MCF 10A (cell line): ENCODE measurements at regions not wholly inside any gene's neighbourhood (a gene's known extent, or its start where the extent isn't known, plus 50 kb on each side); places are given as distances from the start of the nearest gene placed in this dataset.
A peak's percentile ranks its signal among the peaks of the same experiment; 100 is the strongest.

ENCODE experiments used
- BruUV-seq: library from RNA; stranded (reverse); fragments of 400-500 nt; replicated peaks from 2 replicates; lab custom pipeline; 2021; lab: Mats Ljungman, UMichigan
- CTCF ChIA-PET: fragments of 300-600 bp; sonication (Branson Sonifier 250); formaldehyde crosslinking; extraction: SDS; loops from one replicate; lab custom pipeline; 2021; ENCODE audit warnings: antibody characterized with exemption, inconsistent platforms; lab: Yijun Ruan, JAX
- POLR2A ChIA-PET: fragments of 300-600, 350-650 bp; sonication (Branson Sonifier 250); formaldehyde crosslinking; extraction: SDS; loops from one replicate; lab custom pipeline; 2020; ENCODE audit warnings: antibody characterized with exemption, inconsistent platforms; lab: Yijun Ruan, JAX
- DNase-seq: peaks from one replicate; pipeline ENCODE4 v3.0.0-alpha.2; 2018; ENCODE audit not compliant: unreplicated experiment
- H3K27ac Mint-ChIP-seq: one replicate; pipeline ENCODE4 v1.8.0; 2022; ENCODE audit warnings: mild to moderate bottlenecking, low read depth, mixed read lengths; ENCODE audit not compliant: unreplicated experiment
- H3K27me3 Mint-ChIP-seq: one replicate; pipeline ENCODE4 v1.8.0; 2022; ENCODE audit warnings: mixed read lengths; ENCODE audit not compliant: insufficient read depth, unreplicated experiment
- H3K36me3 Mint-ChIP-seq: one replicate; pipeline ENCODE4 v1.8.0; 2022; ENCODE audit warnings: mild to moderate bottlenecking, moderate library complexity, mixed read lengths; ENCODE audit not compliant: insufficient read depth, unreplicated experiment
- H3K4me1 Mint-ChIP-seq: one replicate; pipeline ENCODE4 v1.8.0; 2022; ENCODE audit warnings: mixed read lengths; ENCODE audit not compliant: insufficient read depth, unreplicated experiment
- H3K4me3 Mint-ChIP-seq: one replicate; pipeline ENCODE4 v1.8.0; 2022; ENCODE audit warnings: mild to moderate bottlenecking, moderate library complexity, mixed read lengths; ENCODE audit not compliant: unreplicated experiment
- H3K9me3 Mint-ChIP-seq: one replicate; pipeline ENCODE4 v1.8.0; 2022; ENCODE audit warnings: mixed read lengths; ENCODE audit not compliant: unreplicated experiment
- CTCF ChIP-seq: fragments of 200-600 bp; IDR thresholded peaks from one replicate; pipeline ENCODE4 v1.8.0; 2022; ENCODE audit warnings: antibody characterized with exemption, mild to moderate bottlenecking; ENCODE audit not compliant: unreplicated experiment
- intact Hi-C: fragments of 100-400 bp; cut with micrococcal nuclease; formaldehyde crosslinking; loops from 2 replicates; pipeline ENCODE4 v1.14.1; 2022

GRCh38 chr6:9851006-9851405 lies 563.9 kb downstream of the TFAP2A start:
- intact Hi-C loops: loop anchor here (5.0 kb wide), 1 partner anchor 566 kb away; the partner anchor contains the start of gene TFAP2A
- no peak for TF ChIP-seq CTCF
- ChIA-PET CTCF (no interaction called here), POLR2A (no interaction called here)
- BruUV-seq: no TSS peak
- no peak for DNase-seq
- Mint-ChIP-seq H3K36me3 (no peaks in the 10 kb centered on the region), H3K4me3 (no peak overlapping the region), H3K27ac (no peak overlapping the region), H3K27me3 (no peaks in the 10 kb centered on the region), H3K9me3 (peaks cover 16% of the 10 kb centered on the region), H3K4me1 (no peaks in the 10 kb centered on the region)

- H3K36me3 Mint-ChIP-seq: no peaks in the 10 kb centered on the region
- H3K4me1 Mint-ChIP-seq: no peaks in the 10 kb centered on the region
- BruUV-seq: no TSS peak
- H3K27ac Mint-ChIP-seq: peak overlapping the region; percentile 21
- H3K4me3 Mint-ChIP-seq: no peak overlapping the region
- ChIA-PET POLR2A (no interaction called here), CTCF (no interaction called here)
- no peaks in the 10 kb centered on the region for H3K27me3 Mint-ChIP-seq
- DNase-seq: no peak
- intact Hi-C loops: no loop called here
- no peak for TF ChIP-seq CTCF
- peaks cover 19% of the 10 kb centered on the region for H3K9me3 Mint-ChIP-seq
These were observed 566.8 kb downstream of the TFAP2A start for GRCh38 chr6:9848094-9848493.

DNA sequence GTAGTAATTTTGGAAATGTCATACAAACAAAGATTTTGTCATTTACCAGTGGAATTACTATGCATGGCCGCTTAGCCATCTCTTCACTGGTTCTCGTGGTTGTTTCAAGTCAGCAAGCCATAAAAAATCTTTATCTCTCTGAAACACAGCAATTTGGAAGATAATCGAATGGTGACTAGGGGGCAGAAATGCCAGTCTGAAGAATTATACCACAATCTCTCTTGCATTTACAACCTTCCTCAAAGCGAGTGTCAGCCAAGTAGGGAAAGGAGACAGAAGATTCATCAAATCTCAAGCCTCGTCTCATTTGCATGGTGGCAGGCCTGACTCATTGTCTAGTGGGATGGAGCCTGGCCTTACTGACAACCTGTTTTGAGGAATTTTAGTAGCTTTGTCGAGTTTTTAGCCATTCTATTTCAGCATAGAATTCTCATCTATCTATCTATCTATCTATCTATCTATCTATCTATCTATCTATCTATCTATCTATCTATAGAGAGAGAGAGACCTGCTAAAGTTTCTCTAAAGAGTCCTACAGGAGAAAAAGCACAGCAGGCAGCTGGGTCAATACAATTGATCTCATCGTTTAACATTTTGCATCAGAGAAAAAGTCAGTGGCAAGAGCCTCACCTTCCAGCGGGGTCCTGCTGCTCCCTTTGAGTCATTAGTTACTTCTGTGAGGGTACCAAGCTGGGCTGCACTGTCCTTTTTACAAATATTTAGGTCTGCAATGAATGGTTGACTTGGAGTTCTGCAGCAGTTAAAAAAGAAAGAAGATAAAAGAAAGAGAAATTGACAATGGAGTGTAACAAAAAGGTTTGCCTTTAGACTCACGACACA lies 572.8 kb downstream of the TFAP2A start:
- TF ChIP-seq CTCF: no peak
- no peaks in the 10 kb centered on the region for H3K27me3 Mint-ChIP-seq
- ChIA-PET CTCF (interaction anchor here (0.6 to 0.7 kb wide), 2 partner anchors 149 to 375 kb away, joined by 3 to 4 read pairs; no protein-coding TSS in a partner anchor), POLR2A (no interaction called here)
- intact Hi-C loops: no loop called here
- no peak for DNase-seq
- H3K9me3 Mint-ChIP-seq: peaks cover 10% of the 10 kb centered on the region
- no peaks in the 10 kb centered on the region for H3K4me1 Mint-ChIP-seq
- H3K4me3 Mint-ChIP-seq: no peak overlapping the region
- no TSS peak for BruUV-seq
- H3K27ac Mint-ChIP-seq: no peak overlapping the region
- no peaks in the 10 kb centered on the region for H3K36me3 Mint-ChIP-seq

- intact Hi-C loops: no loop called here
- no peaks in the 10 kb centered on the region for H3K36me3 Mint-ChIP-seq
- H3K27ac Mint-ChIP-seq: no peak overlapping the region
- peaks cover 6% of the 10 kb centered on the region for H3K9me3 Mint-ChIP-seq
- ChIA-PET CTCF (no interaction called here), POLR2A (no interaction called here)
- no peak for TF ChIP-seq CTCF
- H3K27me3 Mint-ChIP-seq: no peaks in the 10 kb centered on the region
- H3K4me1 Mint-ChIP-seq: no peaks in the 10 kb centered on the region
- DNase-seq: no peak
- H3K4me3 Mint-ChIP-seq: no peak overlapping the region
- BruUV-seq: no TSS peak
These were observed 580.6 kb downstream of the TFAP2A start for GRCh38 chr6:9834233-9834632.
